ENCODE measurements at regions not wholly inside any gene's neighbourhood (a gene's known extent, or its start where the extent isn't known, plus 50 kb on each side); places are given as distances from the start of the nearest gene placed in this dataset.

- no peak for DNase-seq
Measured at GRCh38 chr6:113170454-113170853, 686.7 kb upstream of the MARCKS start.

- no peak for DNase-seq
Measured at GRCh38 chr6:113171882-113172281, 685.3 kb upstream of the MARCKS start.

GRCh38 chr6:113172531-113172966 is 684.6 kb upstream of the MARCKS start:
- DNase-seq: peak; percentile 42

GRCh38 chr6:113178349-113178748 is 678.8 kb upstream of the MARCKS start:
- DNase-seq: no peak

GRCh38 chr6:113181164-113181563 is 676.0 kb upstream of the MARCKS start:
- DNase-seq: no peak

- no peak for DNase-seq
Measured at GRCh38 chr6:113182370-113183141, 674.6 kb upstream of the MARCKS start.

- no peak for DNase-seq
Measured at GRCh38 chr6:113184291-113184690, 672.9 kb upstream of the MARCKS start.

GRCh38 chr6:113184736-113185135 is 672.4 kb upstream of the MARCKS start:
- peak; percentile 34 for DNase-seq

GRCh38 chr6:113185299-113185698 is 671.8 kb upstream of the MARCKS start:
- DNase-seq: peak; percentile 31

GRCh38 chr6:113187661-113188060 is 669.5 kb upstream of the MARCKS start:
- DNase-seq: no peak

GRCh38 chr6:113188962-113189361 is 668.2 kb upstream of the MARCKS start:
- no peak for DNase-seq

GRCh38 chr6:113190170-113190569 is 667.0 kb upstream of the MARCKS start:
- no peak for DNase-seq

- DNase-seq: no peak
Measured at GRCh38 chr6:113194090-113194489, 663.1 kb upstream of the MARCKS start.

- DNase-seq: no peak
Measured at GRCh38 chr6:113202852-113203714, 654.1 kb upstream of the MARCKS start.

- DNase-seq: no peak
Measured at GRCh38 chr6:113203715-113204110, 653.4 kb upstream of the MARCKS start.

GRCh38 chr6:113205553-113205952 is 651.6 kb upstream of the MARCKS start:
- no peak for DNase-seq

GRCh38 chr6:113208726-113209125 is 648.4 kb upstream of the MARCKS start:
- DNase-seq: no peak

GRCh38 chr6:113209315-113209714 is 647.8 kb upstream of the MARCKS start:
- DNase-seq: no peak

GRCh38 chr6:113211170-113211569 is 646.0 kb upstream of the MARCKS start:
- DNase-seq: no peak

GRCh38 chr6:113219783-113220182 is 637.4 kb upstream of the MARCKS start:
- DNase-seq: no peak

GRCh38 chr6:113220832-113221231 is 636.3 kb upstream of the MARCKS start:
- DNase-seq: no peak

- no peak for DNase-seq
Measured at GRCh38 chr6:113221850-113222249, 635.3 kb upstream of the MARCKS start.

GRCh38 chr6:113246186-113246585 is 611.0 kb upstream of the MARCKS start:
- DNase-seq: no peak

GRCh38 chr6:113248532-113248931 is 608.6 kb upstream of the MARCKS start:
- no peak for DNase-seq
